ENCODE measurements at regions not wholly inside any gene's neighbourhood (a gene's known extent, or its start where the extent isn't known, plus 50 kb on each side); places are given as distances from the start of the nearest gene placed in this dataset.
A peak's percentile ranks its signal among the peaks of the same experiment; 100 is the strongest.

- Histone ChIP-seq H3K36me3 (ENCODE audit: control insufficient read depth in 2 of 3, insufficient read depth in 3 of 3, low read length in 3 of 3) (no peaks in the 10 kb centered on the region), H3K27ac (ENCODE audit: low read depth, low read length) (no peak overlapping the region), H3K4me1 (ENCODE audit: control insufficient read depth in 2 of 2, insufficient read depth in 2 of 2, low read length in 2 of 2) (peaks cover 19 to 24% of the 10 kb centered on the region in 2 donors), H3K27me3 (ENCODE audit: control insufficient read depth in 2 of 2, insufficient read depth in 2 of 2, low read length in 2 of 2) (no peaks in the 10 kb centered on the region), H3K9me3 (ENCODE audit: control insufficient read depth in 2 of 3, low read length in 3 of 3) (no peaks in the 10 kb centered on the region), H3K4me3 (ENCODE audit: low read length) (no peak overlapping the region)
- ATAC-seq: no peak
- ChIA-PET CTCF (interaction anchor here (0.7 to 2.1 kb wide), 4 partner anchors 8 to 434 kb away, joined by 3 to 6 read pairs (median 4); no protein-coding TSS in a partner anchor), POLR2A (no interaction called here)
- no peaks in the 10 kb centered on the region for H3K9me3 Mint-ChIP-seq
- H3K4me1 Mint-ChIP-seq: peaks cover 24 to 40% (median 31%) of the 10 kb centered on the region in 7 donors
- peaks cover 0 to 2% (median 0%) of the 10 kb centered on the region in 5 donors for H3K36me3 Mint-ChIP-seq
- H3K4me3 Mint-ChIP-seq: no peak overlapping the region
- H3K27ac Mint-ChIP-seq: no peak overlapping the region
- peaks cover 0 to 2% (median 0%) of the 10 kb centered on the region in 5 donors for H3K27me3 Mint-ChIP-seq
- intact Hi-C loops (cut with micrococcal nuclease): loop anchor here (5.0 to 10.0 kb wide), 2 partner anchors 304 to 307 kb away; no protein-coding TSS in a partner anchor
- no peak for DNase-seq
Measured at GRCh38 chr11:128198216-128198772, 389.1 kb downstream of the ETS1 start.

DNA sequence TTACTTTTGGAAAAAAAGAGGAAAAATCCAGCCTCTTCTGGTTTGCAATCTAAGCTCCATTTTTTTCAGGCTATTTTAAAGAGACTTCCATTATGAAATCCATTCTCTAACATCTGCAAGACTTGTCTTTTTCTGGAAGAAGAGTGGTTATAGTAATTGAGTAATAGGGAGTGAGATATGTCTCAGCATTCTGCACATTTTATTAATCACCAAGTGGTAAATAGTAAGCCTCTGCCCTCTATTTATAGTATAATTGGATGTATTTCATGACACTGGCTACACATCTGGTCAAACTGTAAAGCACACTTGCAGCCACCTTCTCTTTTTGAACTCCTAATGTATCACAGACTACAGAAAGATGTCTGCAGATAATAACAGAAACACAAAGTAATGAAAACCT lies 391.1 kb downstream of the ETS1 start:
- Histone ChIP-seq H3K9me3 (ENCODE audit: control insufficient read depth in 2 of 3, low read length in 3 of 3) (no peaks in the 10 kb centered on the region), H3K4me3 (ENCODE audit: low read length) (no peak overlapping the region), H3K36me3 (ENCODE audit: control insufficient read depth in 2 of 3, insufficient read depth in 3 of 3, low read length in 3 of 3) (no peaks in the 10 kb centered on the region), H3K27ac (ENCODE audit: low read depth, low read length) (no peak overlapping the region), H3K4me1 (ENCODE audit: control insufficient read depth in 2 of 2, insufficient read depth in 2 of 2, low read length in 2 of 2) (peaks cover 22 to 27% of the 10 kb centered on the region in 2 donors), H3K27me3 (ENCODE audit: control insufficient read depth in 2 of 2, insufficient read depth in 2 of 2, low read length in 2 of 2) (no peaks in the 10 kb centered on the region)
- ChIA-PET CTCF (interaction anchor here (0.6 to 3.4 kb wide), 4 partner anchors 269 to 562 kb away, joined by 3 to 20 read pairs (median 7); no protein-coding TSS in a partner anchor), POLR2A (interaction anchor here (1.6 kb wide), 1 partner anchor 324 kb away, joined by 7 read pairs; no protein-coding TSS in a partner anchor)
- Mint-ChIP-seq H3K27me3 (peaks cover 0 to 2% (median 0%) of the 10 kb centered on the region in 5 donors), H3K4me3 (no peak overlapping the region), H3K9me3 (no peaks in the 10 kb centered on the region), H3K36me3 (peaks cover 0 to 2% (median 0%) of the 10 kb centered on the region in 5 donors), H3K4me1 (peaks cover 27 to 38% (median 31%) of the 10 kb centered on the region in 7 donors), H3K27ac (peak overlapping the region in 2 of 9 donors; percentile 2 to 86)
- ATAC-seq (no peak), DNase-seq (no peak)
- intact Hi-C loops (cut with micrococcal nuclease): loop anchor here (5.0 to 10.0 kb wide), 2 partner anchors 306 to 309 kb away; no protein-coding TSS in a partner anchor

GRCh38 chr11:128195756-128196155 lies 391.6 kb downstream of the ETS1 start:
- Histone ChIP-seq H3K27ac (ENCODE audit: low read depth, low read length) (no peak overlapping the region), H3K27me3 (ENCODE audit: control insufficient read depth in 2 of 2, insufficient read depth in 2 of 2, low read length in 2 of 2) (no peaks in the 10 kb centered on the region), H3K36me3 (ENCODE audit: control insufficient read depth in 2 of 3, insufficient read depth in 3 of 3, low read length in 3 of 3) (no peaks in the 10 kb centered on the region), H3K4me3 (ENCODE audit: low read length) (no peak overlapping the region), H3K4me1 (ENCODE audit: control insufficient read depth in 2 of 2, insufficient read depth in 2 of 2, low read length in 2 of 2) (peaks cover 25 to 32% of the 10 kb centered on the region in 2 donors), H3K9me3 (ENCODE audit: control insufficient read depth in 2 of 3, low read length in 3 of 3) (no peaks in the 10 kb centered on the region)
- DNase-seq (no peak), ATAC-seq (no peak)
- H3K4me3 Mint-ChIP-seq: peak overlapping the region in 2 of 10 donors; percentile 53 to 67
- peak overlapping the region in 7 of 9 donors; percentile 8 to 86 (median 78) for H3K27ac Mint-ChIP-seq
- CTCF ChIA-PET: interaction anchor here (0.6 to 3.4 kb wide), 5 partner anchors 269 to 562 kb away, joined by 3 to 20 read pairs (median 4); no protein-coding TSS in a partner anchor
- H3K27me3 Mint-ChIP-seq: peaks cover 0 to 2% (median 0%) of the 10 kb centered on the region in 5 donors
- peaks cover 28 to 39% (median 36%) of the 10 kb centered on the region in 7 donors for H3K4me1 Mint-ChIP-seq
- H3K9me3 Mint-ChIP-seq: no peaks in the 10 kb centered on the region
- intact Hi-C loops (cut with micrococcal nuclease): loop anchor here (1.0 to 10.0 kb wide), 10 partner anchors 94 to 636 kb away; no protein-coding TSS in a partner anchor
- POLR2A ChIA-PET: interaction anchor here (1.0 to 1.6 kb wide), 2 partner anchors 319 to 324 kb away, joined by 7 read pairs; no protein-coding TSS in a partner anchor
- peaks cover 0 to 2% (median 0%) of the 10 kb centered on the region in 5 donors for H3K36me3 Mint-ChIP-seq

DNA sequence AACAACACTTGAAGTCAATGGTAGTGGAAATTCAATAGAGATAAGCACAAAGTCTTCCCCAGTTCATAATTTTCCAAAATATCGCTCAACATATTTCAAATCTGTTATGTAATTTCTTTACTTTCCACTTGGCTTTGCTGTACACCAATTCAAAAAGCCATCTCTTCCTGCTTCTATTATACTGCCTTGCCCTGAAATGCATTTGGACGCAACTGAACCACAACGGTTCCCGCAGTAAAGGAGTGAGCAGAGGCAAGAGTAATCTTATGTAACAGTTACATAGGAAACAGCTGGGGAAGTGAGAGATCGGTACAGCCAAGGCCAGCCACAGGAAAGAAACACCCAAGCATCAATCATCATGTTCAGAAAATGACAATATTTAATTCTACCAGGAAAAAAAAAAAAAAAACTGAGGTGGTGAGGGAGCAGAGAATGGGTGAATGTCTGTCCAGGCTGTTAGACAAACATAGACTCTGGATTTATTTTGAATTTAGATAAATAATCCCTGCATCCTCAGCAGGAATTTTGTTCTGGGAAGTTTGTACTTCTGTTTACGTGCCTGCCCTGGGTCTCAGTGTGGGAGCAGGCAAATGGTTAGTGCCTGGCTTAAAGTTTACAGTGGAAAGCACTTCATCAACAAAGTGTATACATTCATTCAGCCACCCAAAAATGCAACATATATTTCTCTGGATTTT lies 392.2 kb downstream of the ETS1 start:
- Histone ChIP-seq H3K27me3 (ENCODE audit: control insufficient read depth in 2 of 2, insufficient read depth in 2 of 2, low read length in 2 of 2) (no peaks in the 10 kb centered on the region), H3K4me1 (ENCODE audit: control insufficient read depth in 2 of 2, insufficient read depth in 2 of 2, low read length in 2 of 2) (peaks cover 31 to 33% of the 10 kb centered on the region in 2 donors), H3K36me3 (ENCODE audit: control insufficient read depth in 2 of 3, insufficient read depth in 3 of 3, low read length in 3 of 3) (no peaks in the 10 kb centered on the region), H3K9me3 (ENCODE audit: control insufficient read depth in 2 of 3, low read length in 3 of 3) (no peaks in the 10 kb centered on the region), H3K27ac (ENCODE audit: low read depth, low read length) (peak overlapping the region; percentile 17), H3K4me3 (ENCODE audit: low read length) (no peak overlapping the region)
- Mint-ChIP-seq H3K9me3 (no peaks in the 10 kb centered on the region), H3K27me3 (peaks cover 0 to 2% (median 0%) of the 10 kb centered on the region in 5 donors), H3K27ac (peak overlapping the region in 8 of 9 donors; percentile 72 to 87 (median 81)), H3K36me3 (peaks cover 0 to 2% (median 0%) of the 10 kb centered on the region in 5 donors), H3K4me1 (peaks cover 31 to 45% (median 41%) of the 10 kb centered on the region in 7 donors), H3K4me3 (peak overlapping the region in 9 of 10 donors; percentile 1 to 67 (median 49))
- intact Hi-C loops (cut with micrococcal nuclease): loop anchor here (1.0 to 10.0 kb wide), 10 partner anchors 94 to 636 kb away; no protein-coding TSS in a partner anchor
- ChIA-PET POLR2A (interaction anchor here (0.7 to 1.6 kb wide), 3 partner anchors 184 to 325 kb away, joined by 4 to 7 read pairs (median 7); no protein-coding TSS in a partner anchor), CTCF (interaction anchor here (0.6 to 3.4 kb wide), 4 partner anchors 328 to 636 kb away, joined by 3 to 20 read pairs (median 6); no protein-coding TSS in a partner anchor)
- peak; percentile 86 for ATAC-seq
- peak in 7 of 9 donors; percentile 63 to 85 (median 76) for DNase-seq

- H3K4me1 ChIP-seq (ENCODE audit: control insufficient read depth in 2 of 2, insufficient read depth in 2 of 2, low read length in 2 of 2): peaks cover 32 to 36% of the 10 kb centered on the region in 2 donors
- no peaks in the 10 kb centered on the region for H3K9me3 ChIP-seq (ENCODE audit: control insufficient read depth in 2 of 3, low read length in 3 of 3)
- H3K27me3 ChIP-seq (ENCODE audit: control insufficient read depth in 2 of 2, insufficient read depth in 2 of 2, low read length in 2 of 2): no peaks in the 10 kb centered on the region
- Mint-ChIP-seq H3K27me3 (peaks cover 0 to 2% (median 0%) of the 10 kb centered on the region in 5 donors), H3K36me3 (peaks cover 0 to 2% (median 0%) of the 10 kb centered on the region in 5 donors), H3K4me3 (peak overlapping the region in 3 of 10 donors; percentile 24 to 58 (median 53)), H3K4me1 (peaks cover 36 to 52% (median 47%) of the 10 kb centered on the region in 7 donors), H3K27ac (peak overlapping the region in 6 of 9 donors; percentile 72 to 87 (median 80)), H3K9me3 (no peaks in the 10 kb centered on the region)
- no peak overlapping the region for H3K4me3 ChIP-seq (ENCODE audit: low read length)
- no peaks in the 10 kb centered on the region for H3K36me3 ChIP-seq (ENCODE audit: control insufficient read depth in 2 of 3, insufficient read depth in 3 of 3, low read length in 3 of 3)
- ChIA-PET POLR2A (interaction anchor here (0.8 kb wide), 1 partner anchor 358 kb away, joined by 3 read pairs; no protein-coding TSS in a partner anchor), CTCF (interaction anchor here (0.6 to 3.4 kb wide), 3 partner anchors 109 to 438 kb away, joined by 3 to 20 read pairs (median 10); no protein-coding TSS in a partner anchor)
- H3K27ac ChIP-seq (ENCODE audit: low read depth, low read length): no peak overlapping the region
- no peak for DNase-seq
- intact Hi-C loops (cut with micrococcal nuclease): loop anchor here (2.0 to 10.0 kb wide), 3 partner anchors 275 to 563 kb away; no protein-coding TSS in a partner anchor
- ATAC-seq: no peak
Measured at GRCh38 chr11:128194216-128194615, 393.1 kb downstream of the ETS1 start.

- POLR2A ChIA-PET: interaction anchor here (0.7 to 0.9 kb wide), 3 partner anchors 359 to 437 kb away, joined by 3 read pairs; no protein-coding TSS in a partner anchor
Measured at GRCh38 chr11:128193615-128194014, 393.7 kb downstream of the ETS1 start.

More at GRCh38 chr11:128193615-128194014, 393.7 kb downstream of the ETS1 start:
- Histone ChIP-seq H3K4me1 (ENCODE audit: control insufficient read depth in 2 of 2, insufficient read depth in 2 of 2, low read length in 2 of 2) (peaks cover 32 to 36% of the 10 kb centered on the region in 2 donors), H3K36me3 (ENCODE audit: control insufficient read depth in 2 of 3, insufficient read depth in 3 of 3, low read length in 3 of 3) (no peaks in the 10 kb centered on the region), H3K27me3 (ENCODE audit: control insufficient read depth in 2 of 2, insufficient read depth in 2 of 2, low read length in 2 of 2) (no peaks in the 10 kb centered on the region), H3K9me3 (ENCODE audit: control insufficient read depth in 2 of 3, low read length in 3 of 3) (no peaks in the 10 kb centered on the region), H3K4me3 (ENCODE audit: low read length) (no peak overlapping the region), H3K27ac (ENCODE audit: low read depth, low read length) (no peak overlapping the region)
- Mint-ChIP-seq H3K27me3 (peaks cover 0 to 2% (median 0%) of the 10 kb centered on the region in 5 donors), H3K27ac (peak overlapping the region in 8 of 9 donors; percentile 33 to 88 (median 78)), H3K4me1 (peaks cover 36 to 52% (median 47%) of the 10 kb centered on the region in 7 donors), H3K9me3 (no peaks in the 10 kb centered on the region), H3K4me3 (peak overlapping the region in 6 of 10 donors; percentile 4 to 63 (median 33)), H3K36me3 (peaks cover 0 to 2% (median 0%) of the 10 kb centered on the region in 5 donors)
- intact Hi-C loops (cut with micrococcal nuclease): loop anchor here (2.0 to 10.0 kb wide), 3 partner anchors 275 to 564 kb away; no protein-coding TSS in a partner anchor
- DNase-seq (peak in 1 of 9 donors; percentile 12), ATAC-seq (no peak)
- CTCF ChIA-PET: interaction anchor here (0.6 to 3.4 kb wide), 2 partner anchors 109 to 438 kb away, joined by 3 to 20 read pairs; no protein-coding TSS in a partner anchor

Data from naive thymus-derived CD4-positive, alpha-beta T cell (primary cell).